WTC11 (cell line): ENCODE measurements at regions not wholly inside any gene's neighbourhood (a gene's known extent, or its start where the extent isn't known, plus 50 kb on each side); places are given as distances from the start of the nearest gene placed in this dataset.

ENCODE experiments used
- ATAC-seq: fragments of 200-7000 bp; cut with Tn5 transposase; 2 replicates; pipeline ENCODE4 v1.10.0; 2021; ENCODE audit warnings: mild to moderate bottlenecking, moderate library complexity
- CTCF ChIA-PET: fragments of 300-600 bp; sonication (Branson Sonifier 250); formaldehyde crosslinking; loops from one replicate; lab custom pipeline; 2021; ENCODE audit warnings: antibody characterized with exemption; lab: Charles Lee
- POLR2A ChIA-PET: fragments of 350-600 bp; sonication (Branson Sonifier 250); formaldehyde crosslinking; loops from one replicate; lab custom pipeline; 2021; ENCODE audit warnings: antibody characterized with exemption; lab: Charles Lee
- DNase-seq: peaks from one replicate; pipeline ENCODE4 v3.0.0; 2021; ENCODE audit warnings: low spot score
- H3K27ac Mint-ChIP-seq: 2 replicates; pipeline ENCODE4 v1.8.0; 2021; ENCODE audit warnings: mixed read lengths
- H3K27me3 Mint-ChIP-seq: 2 replicates; pipeline ENCODE4 v1.8.0; 2021; ENCODE audit warnings: low read depth, mild to moderate bottlenecking, moderate library complexity, mixed read lengths
- H3K36me3 Mint-ChIP-seq: 2 replicates; pipeline ENCODE4 v1.8.0; 2021; ENCODE audit warnings: mixed read lengths
- H3K4me1 Mint-ChIP-seq: 2 replicates; pipeline ENCODE4 v1.8.0; 2022; ENCODE audit warnings: mixed read lengths
- H3K4me3 Mint-ChIP-seq: 2 replicates; pipeline ENCODE4 v1.8.0; 2021; ENCODE audit warnings: mild to moderate bottlenecking, moderate library complexity, mixed read lengths
- H3K9me3 Mint-ChIP-seq: 2 replicates; pipeline ENCODE4 v1.8.0; 2021; ENCODE audit warnings: mixed read lengths
- AFF4 ChIP-seq: sonication (generic); formaldehyde crosslinking; IDR thresholded peaks from 2 replicates; pipeline ENCODE4 v1.8.1; 2023; ENCODE audit warnings: mild to moderate bottlenecking, missing genetic modification reagents, borderline replicate concordance
- ATF3 ChIP-seq: sonication (generic); formaldehyde crosslinking; conservative IDR thresholded peaks from 2 replicates; pipeline ENCODE4 v1.8.1; 2022; ENCODE audit warnings: mild to moderate bottlenecking, missing genetic modification reagents
- ATF6 ChIP-seq: sonication (generic); formaldehyde crosslinking; IDR thresholded peaks from 2 replicates; pipeline ENCODE4 v1.8.1; 2023; ENCODE audit warnings: mild to moderate bottlenecking, missing genetic modification reagents
- E2F1 ChIP-seq: sonication (generic); formaldehyde crosslinking; IDR thresholded peaks from 2 replicates; pipeline ENCODE4 v1.8.0; 2022; ENCODE audit warnings: mild to moderate bottlenecking, missing genetic modification reagents
- FOXP4 ChIP-seq: sonication (generic); formaldehyde crosslinking; IDR thresholded peaks from 2 replicates; pipeline ENCODE4 v1.8.0; 2022; ENCODE audit warnings: mild to moderate bottlenecking, missing genetic modification reagents
- IRF1 ChIP-seq: sonication (generic); formaldehyde crosslinking; IDR thresholded peaks from 2 replicates; pipeline ENCODE4 v1.8.0; 2023; ENCODE audit warnings: missing genetic modification reagents
- MXD4 ChIP-seq: fragments of 250-450 bp; sonication (Bioruptor Pico); IDR thresholded peaks from 2 replicates; pipeline ENCODE4 v1.8.0; 2021; ENCODE audit warnings: mild to moderate bottlenecking, moderate library complexity, borderline replicate concordance
- PRDM15 ChIP-seq: sonication (generic); formaldehyde crosslinking; IDR thresholded peaks from 2 replicates; pipeline ENCODE4 v1.8.0; 2022; ENCODE audit warnings: missing genetic modification reagents
- SMAD4 ChIP-seq: sonication (generic); formaldehyde crosslinking; IDR thresholded peaks from 2 replicates; pipeline ENCODE4 v1.8.0; 2022; ENCODE audit warnings: mild to moderate bottlenecking, missing genetic modification reagents
- TP53 ChIP-seq: sonication (generic); formaldehyde crosslinking; IDR thresholded peaks from 2 replicates; pipeline ENCODE4 v1.8.1; 2023; ENCODE audit warnings: mild to moderate bottlenecking, missing genetic modification reagents
- ZBTB21 ChIP-seq: sonication (generic); formaldehyde crosslinking; IDR thresholded peaks from 2 replicates; pipeline ENCODE4 v1.8.1; 2023; ENCODE audit warnings: mild to moderate bottlenecking, missing genetic modification reagents, borderline replicate concordance
- ZMAT4 ChIP-seq: fragments of 250-450 bp; sonication (Bioruptor Pico); IDR thresholded peaks from 2 replicates; pipeline ENCODE4 v1.9.0; 2021; ENCODE audit warnings: mild to moderate bottlenecking
- ZNF416 ChIP-seq: fragments of 250-450 bp; sonication (Bioruptor Pico); IDR thresholded peaks from 2 replicates; pipeline ENCODE4 v1.9.0; 2021; ENCODE audit warnings: mild to moderate bottlenecking, inconsistent platforms
- ZNF671 ChIP-seq: fragments of 250-450 bp; sonication (Bioruptor Pico); IDR thresholded peaks from 2 replicates; pipeline ENCODE4 v1.8.0; 2021; ENCODE audit warnings: mild to moderate bottlenecking

- DNase-seq: no peak
- ATAC-seq: no peak
- POLR2A ChIA-PET: no interaction called here
- H3K4me1 Mint-ChIP-seq: peaks cover 6% of the 10 kb centered on the region; the same call in 1 of the 2 replicates
- CTCF ChIA-PET: no interaction called here
- peaks cover 22% of the 10 kb centered on the region for H3K36me3 Mint-ChIP-seq
- H3K27me3 Mint-ChIP-seq: no peaks in the 10 kb centered on the region; the same call in 1 of the 2 replicates
- no peak for TF ChIP-seq ZNF671
- no peak overlapping the region for H3K27ac Mint-ChIP-seq
- H3K4me3 Mint-ChIP-seq: no peak overlapping the region
- H3K9me3 Mint-ChIP-seq: peaks cover 29% of the 10 kb centered on the region
Measured at GRCh38 chr10:9645928-9646600, 1371.6 kb upstream of the CELF2 start.

GRCh38 chr10:9654261-9654660 lies 1363.4 kb upstream of the CELF2 start:
- no peak for ATAC-seq
- Mint-ChIP-seq H3K9me3 (peaks cover 23% of the 10 kb centered on the region), H3K4me1 (no peaks in the 10 kb centered on the region), H3K36me3 (no peaks in the 10 kb centered on the region), H3K4me3 (no peak overlapping the region), H3K27ac (no peak overlapping the region), H3K27me3 (no peaks in the 10 kb centered on the region)
- CTCF ChIA-PET: no interaction called here
- DNase-seq: no peak
- no peak for TF ChIP-seq MXD4 (CRISPR knock-in tag)
- POLR2A ChIA-PET: no interaction called here

- ChIA-PET POLR2A (no interaction called here), CTCF (no interaction called here)
- no peaks in the 10 kb centered on the region for H3K27me3 Mint-ChIP-seq
- peaks cover 23% of the 10 kb centered on the region for H3K9me3 Mint-ChIP-seq
- no peak for ATAC-seq
- no peak overlapping the region for H3K4me3 Mint-ChIP-seq
- H3K4me1 Mint-ChIP-seq: no peaks in the 10 kb centered on the region
- H3K27ac Mint-ChIP-seq: no peak overlapping the region
- DNase-seq: no peak
- H3K36me3 Mint-ChIP-seq: no peaks in the 10 kb centered on the region
- TF ChIP-seq ZNF416 (CRISPR knock-in tag) (no peak), AFF4 (CRISPR knock-in tag) (no peak), ZMAT4 (no peak), IRF1 (no peak), SMAD4 (no peak), ATF3 (no peak), ZNF671 (no peak), PRDM15 (CRISPR knock-in tag) (no peak), ZBTB21 (CRISPR knock-in tag) (no peak), E2F1 (CRISPR knock-in tag) (no peak), FOXP4 (CRISPR knock-in tag) (no peak), ATF6 (CRISPR knock-in tag) (no peak), TP53 (no peak)
Measured at GRCh38 chr10:9656386-9656785, 1361.3 kb upstream of the CELF2 start.
